Naive thymus-derived CD4-positive, alpha-beta T cell (primary cell): ENCODE measurements at regions not wholly inside any gene's neighbourhood (a gene's known extent, or its start where the extent isn't known, plus 50 kb on each side); places are given as distances from the start of the nearest gene placed in this dataset.
A peak's percentile ranks its signal among the peaks of the same experiment; 100 is the strongest.

ENCODE experiments used
- ATAC-seq: fragments of 150-1000 bp; cut with Tn5 transposase; 2 replicates; pipeline ENCODE4 v1.10.0; 2021; ENCODE audit warnings: mild to moderate bottlenecking, moderate library complexity
- CTCF ChIA-PET: fragments of 350-600 bp; sonication (Branson Sonifier 250); formaldehyde crosslinking; loops from one replicate; lab custom pipeline; 2021; ENCODE audit warnings: antibody characterized with exemption; lab: Charles Lee
- POLR2A ChIA-PET: fragments of 350-600 bp; sonication (Branson Sonifier 250); formaldehyde crosslinking; loops from one replicate; lab custom pipeline; 2021; ENCODE audit warnings: antibody characterized with exemption, inconsistent platforms; lab: Charles Lee
- DNase-seq, 9 donors: peaks; one replicate each; pipeline versions ENCODE4 v3.0.0 to v3.0.0-alpha.2; 2020 to 2022; ENCODE audit warnings: mixed read lengths in 1 of 9
- H3K27ac ChIP-seq: one replicate; pipeline ENCODE4 v1.7.0; 2013; ENCODE audit warnings: mild to moderate bottlenecking, low read depth, low read length, moderate library complexity
- H3K27me3 ChIP-seq, 2 donors: one replicate each; pipeline ENCODE4 v1.7.0; 2013; ENCODE audit warnings: low read length in 2 of 2, mild to moderate bottlenecking in 2 of 2, moderate library complexity in 2 of 2; ENCODE audit not compliant: control insufficient read depth in 2 of 2, insufficient read depth in 2 of 2
- H3K36me3 ChIP-seq, 3 experiments: 1 replicate in 2 of 3; 2 replicates in 1 of 3; pipeline ENCODE4 v1.7.0; 2013; ENCODE audit warnings: low read length in 3 of 3, mild to moderate bottlenecking in 3 of 3, moderate library complexity in 1 of 3; ENCODE audit not compliant: insufficient read depth in 3 of 3, control insufficient read depth in 2 of 3
- H3K4me1 ChIP-seq, 2 donors: one replicate each; pipeline ENCODE4 v1.7.0; 2013; ENCODE audit warnings: low read length in 2 of 2, mild to moderate bottlenecking in 2 of 2, moderate library complexity in 1 of 2; ENCODE audit not compliant: control insufficient read depth in 2 of 2, insufficient read depth in 2 of 2
- H3K4me3 ChIP-seq: 2 replicates; pipeline ENCODE4 v1.7.0; 2013; ENCODE audit warnings: mild to moderate bottlenecking, low read length
- H3K9me3 ChIP-seq, 3 experiments: 1 replicate in 2 of 3; 2 replicates in 1 of 3; pipeline ENCODE4 v1.7.0; 2013; ENCODE audit warnings: low read length in 3 of 3; ENCODE audit not compliant: control insufficient read depth in 2 of 3
- H3K27ac Mint-ChIP-seq, 9 donors: one replicate each; pipeline ENCODE4 v1.8.0; 2020 to 2022; ENCODE audit warnings: mixed read lengths in 9 of 9, mild to moderate bottlenecking in 8 of 9, moderate library complexity in 5 of 9, inconsistent platforms in 2 of 9
- H3K27me3 Mint-ChIP-seq, 5 donors: one replicate each; pipeline ENCODE4 v1.8.0; 2021 to 2022; ENCODE audit warnings: mixed read lengths in 5 of 5, mild to moderate bottlenecking in 1 of 5
- H3K36me3 Mint-ChIP-seq, 5 donors: one replicate each; pipeline ENCODE4 v1.8.0; 2020 to 2022; ENCODE audit warnings: mixed read lengths in 5 of 5, mild to moderate bottlenecking in 3 of 5, inconsistent platforms in 1 of 5
- H3K4me1 Mint-ChIP-seq, 7 donors: one replicate each; pipeline ENCODE4 v1.8.0; 2020 to 2022; ENCODE audit warnings: mixed read lengths in 7 of 7, mild to moderate bottlenecking in 3 of 7, inconsistent platforms in 1 of 7
- H3K4me3 Mint-ChIP-seq, 10 donors: one replicate each; pipeline ENCODE4 v1.8.0; 2020 to 2022; ENCODE audit warnings: mild to moderate bottlenecking in 10 of 10, mixed read lengths in 10 of 10, moderate library complexity in 6 of 10, inconsistent platforms in 2 of 10
- H3K9me3 Mint-ChIP-seq, 11 donors: one replicate each; pipeline ENCODE4 v1.8.0; 2020 to 2022; ENCODE audit warnings: mixed read lengths in 11 of 11, mild to moderate bottlenecking in 4 of 11, inconsistent platforms in 1 of 11, moderate library complexity in 1 of 11
- intact Hi-C, 2 donors: fragments of 100-400 bp; cut with micrococcal nuclease; formaldehyde crosslinking; loops; one replicate each; pipeline ENCODE4 v1.15.1; 2023

DNA sequence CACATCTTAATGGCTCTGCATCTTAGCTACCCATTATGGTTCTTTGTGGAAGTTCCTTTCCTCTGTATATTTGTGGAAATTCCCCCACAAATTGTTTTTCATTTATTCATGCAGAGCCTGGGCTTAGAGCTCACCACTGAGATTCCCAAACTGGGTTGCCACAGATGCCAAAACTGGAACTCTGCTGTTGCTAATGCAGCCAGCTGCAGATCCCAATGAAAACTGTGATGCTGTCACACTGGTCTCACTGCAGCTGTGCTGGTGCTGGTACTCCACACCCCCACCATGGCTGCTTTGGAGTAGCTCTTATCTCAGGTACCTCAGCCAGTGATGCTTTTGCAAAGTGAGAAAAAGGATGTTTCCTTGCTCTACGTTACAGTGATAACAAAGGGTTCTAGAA, 87.7 kb downstream of the DCK start:
- Histone ChIP-seq H3K27ac (no peak overlapping the region), H3K27me3 (no peaks in the 10 kb centered on the region), H3K4me3 (no peak overlapping the region), H3K4me1 (no peaks in the 10 kb centered on the region), H3K9me3 (no peaks in the 10 kb centered on the region), H3K36me3 (no peaks in the 10 kb centered on the region)
- CTCF ChIA-PET: no interaction called here
- H3K4me1 Mint-ChIP-seq: no peaks in the 10 kb centered on the region
- DNase-seq (no peak), ATAC-seq (no peak)
- H3K27ac Mint-ChIP-seq: no peak overlapping the region
- intact Hi-C loops: no loop called here
- peaks cover 0 to 10% (median 2%) of the 10 kb centered on the region in 5 donors for H3K27me3 Mint-ChIP-seq
- no peak overlapping the region for H3K4me3 Mint-ChIP-seq
- H3K9me3 Mint-ChIP-seq: peaks cover 0 to 6% (median 0%) of the 10 kb centered on the region in 11 donors
- POLR2A ChIA-PET: no interaction called here
- H3K36me3 Mint-ChIP-seq: no peaks in the 10 kb centered on the region

DNA sequence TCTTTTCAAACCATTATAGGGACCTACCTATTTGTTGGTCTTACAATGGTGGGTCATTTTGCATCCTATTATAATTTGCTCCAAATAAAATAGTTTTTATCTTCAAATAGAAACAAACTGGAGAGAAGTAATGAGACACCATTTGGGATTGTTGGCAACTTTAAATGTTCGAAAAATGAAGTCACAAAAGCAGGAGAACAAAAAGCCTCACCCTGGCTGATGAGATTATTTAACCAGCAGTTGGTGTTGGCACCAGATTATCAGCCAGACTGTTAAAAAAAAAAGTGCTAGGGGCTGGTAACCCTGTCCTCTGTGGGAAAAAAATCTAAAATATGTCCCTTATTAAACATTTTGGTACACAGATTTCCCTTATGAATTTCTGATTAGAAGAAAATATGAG, 100.3 kb downstream of the DCK start:
- H3K36me3 ChIP-seq: no peaks in the 10 kb centered on the region
- Mint-ChIP-seq H3K36me3 (peaks cover 3 to 16% (median 5%) of the 10 kb centered on the region in 5 donors), H3K9me3 (peaks cover 0 to 25% (median 8%) of the 10 kb centered on the region in 11 donors), H3K4me1 (peaks cover 9 to 21% (median 14%) of the 10 kb centered on the region in 7 donors), H3K4me3 (no peak overlapping the region), H3K27ac (no peak overlapping the region), H3K27me3 (peaks cover 0 to 35% (median 15%) of the 10 kb centered on the region in 5 donors)
- ATAC-seq: no peak
- CTCF ChIA-PET: no interaction called here
- DNase-seq: no peak
- H3K27me3 ChIP-seq: no peaks in the 10 kb centered on the region
- POLR2A ChIA-PET: no interaction called here
- H3K4me1 ChIP-seq: peaks cover 0 to 13% of the 10 kb centered on the region in 2 donors
- intact Hi-C loops: no loop called here
- H3K27ac ChIP-seq: no peak overlapping the region
- no peaks in the 10 kb centered on the region for H3K9me3 ChIP-seq
- no peak overlapping the region for H3K4me3 ChIP-seq

DNA sequence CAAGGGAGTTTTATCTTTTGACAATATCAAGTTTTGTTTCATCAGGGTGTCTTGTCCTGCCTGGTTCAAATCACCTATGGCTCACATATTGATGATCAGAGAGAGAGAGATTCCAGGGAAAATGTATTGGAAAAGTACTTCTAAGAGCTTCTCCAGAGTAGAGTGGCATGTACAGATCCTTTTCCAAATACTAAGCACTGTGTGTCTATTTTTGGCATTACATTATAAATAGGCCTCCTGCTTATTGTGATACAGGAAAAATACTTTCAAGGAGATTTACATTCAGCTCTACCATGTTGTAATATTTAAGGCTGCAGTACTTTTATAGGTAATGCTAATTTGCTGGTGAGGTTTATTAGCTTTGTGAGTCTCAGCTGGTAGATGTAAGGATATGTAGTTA, 100.8 kb downstream of the DCK start:
- peaks cover 0 to 23% (median 5%) of the 10 kb centered on the region in 11 donors for H3K9me3 Mint-ChIP-seq
- intact Hi-C loops: no loop called here
- H3K4me1 Mint-ChIP-seq: peaks cover 9 to 21% (median 14%) of the 10 kb centered on the region in 7 donors
- ChIA-PET CTCF (no interaction called here), POLR2A (no interaction called here)
- H3K36me3 Mint-ChIP-seq: peaks cover 3 to 11% (median 5%) of the 10 kb centered on the region in 5 donors
- no peak for DNase-seq
- H3K27me3 Mint-ChIP-seq: peaks cover 3 to 35% (median 14%) of the 10 kb centered on the region in 5 donors
- ATAC-seq: no peak
- H3K4me1 ChIP-seq: peaks cover 0 to 13% of the 10 kb centered on the region in 2 donors
- H3K27me3 ChIP-seq: no peaks in the 10 kb centered on the region
- H3K4me3 Mint-ChIP-seq: peak overlapping the region in 1 of 10 donors; percentile 10
- H3K36me3 ChIP-seq: no peaks in the 10 kb centered on the region
- H3K27ac ChIP-seq: no peak overlapping the region
- H3K27ac Mint-ChIP-seq: no peak overlapping the region
- H3K9me3 ChIP-seq: no peaks in the 10 kb centered on the region
- H3K4me3 ChIP-seq: no peak overlapping the region

DNA sequence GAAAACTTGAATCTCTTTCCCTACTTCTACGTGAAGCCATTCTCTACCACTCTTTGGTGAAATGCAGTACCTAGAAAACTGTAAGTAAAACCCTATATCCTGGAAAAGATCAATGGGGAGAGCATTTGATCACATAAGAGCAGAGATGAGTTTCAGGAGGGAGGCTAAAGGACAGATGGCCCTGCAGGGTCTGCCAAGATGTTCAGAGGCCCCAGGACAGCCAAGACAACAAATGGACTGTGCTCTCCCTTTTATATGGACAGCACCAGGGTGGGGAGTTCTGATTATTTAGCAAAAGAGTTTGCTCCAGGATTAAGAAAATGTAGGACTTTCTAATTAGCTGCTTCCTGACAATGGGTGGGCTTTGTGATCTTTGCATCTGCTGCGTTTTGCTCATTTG, 101.7 kb downstream of the DCK start:
- Histone ChIP-seq H3K9me3 (no peaks in the 10 kb centered on the region), H3K4me1 (peaks cover 0 to 13% of the 10 kb centered on the region in 2 donors), H3K4me3 (no peak overlapping the region), H3K36me3 (no peaks in the 10 kb centered on the region), H3K27me3 (no peaks in the 10 kb centered on the region), H3K27ac (no peak overlapping the region)
- ATAC-seq: no peak
- Mint-ChIP-seq H3K27ac (no peak overlapping the region), H3K9me3 (peaks cover 0 to 22% (median 5%) of the 10 kb centered on the region in 11 donors), H3K4me1 (peaks cover 9 to 21% (median 14%) of the 10 kb centered on the region in 7 donors), H3K27me3 (peaks cover 5 to 36% (median 20%) of the 10 kb centered on the region in 5 donors), H3K4me3 (peak overlapping the region in 4 of 10 donors; percentile 50 to 70 (median 65)), H3K36me3 (peaks cover 3 to 11% (median 5%) of the 10 kb centered on the region in 5 donors)
- intact Hi-C loops: no loop called here
- ChIA-PET POLR2A (no interaction called here), CTCF (no interaction called here)
- no peak for DNase-seq

DNA sequence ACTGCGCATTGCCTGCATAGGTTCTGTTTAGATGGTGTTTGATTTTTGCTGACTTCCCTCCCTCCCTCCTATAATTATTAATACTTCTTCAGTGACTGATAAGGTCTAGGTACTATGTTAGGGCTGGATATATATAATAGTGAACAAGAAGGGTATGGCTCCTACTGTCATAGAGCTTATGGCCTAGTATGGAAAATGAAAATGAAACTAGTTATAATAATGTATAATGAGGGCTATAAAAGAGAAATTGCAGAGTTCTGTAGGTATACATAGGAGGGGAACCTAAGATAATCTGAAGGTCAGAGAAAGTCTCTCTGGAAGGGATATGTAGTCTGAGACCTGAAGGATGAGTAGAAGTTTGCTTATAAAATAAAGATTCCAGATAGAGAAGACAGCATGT, 102.1 kb downstream of the DCK start:
- H3K4me3 ChIP-seq: no peak overlapping the region
- no peak for DNase-seq
- H3K36me3 ChIP-seq: no peaks in the 10 kb centered on the region
- ChIA-PET POLR2A (no interaction called here), CTCF (no interaction called here)
- Mint-ChIP-seq H3K36me3 (peaks cover 2 to 12% (median 5%) of the 10 kb centered on the region in 5 donors), H3K9me3 (peaks cover 0 to 19% (median 4%) of the 10 kb centered on the region in 11 donors), H3K4me1 (peaks cover 9 to 21% (median 14%) of the 10 kb centered on the region in 7 donors), H3K4me3 (peak overlapping the region in 9 of 10 donors; percentile 4 to 77 (median 62)), H3K27me3 (peaks cover 5 to 36% (median 24%) of the 10 kb centered on the region in 5 donors), H3K27ac (peak overlapping the region in 6 of 9 donors; percentile 6 to 58 (median 32))
- intact Hi-C loops: no loop called here
- no peaks in the 10 kb centered on the region for H3K9me3 ChIP-seq
- H3K27ac ChIP-seq: no peak overlapping the region
- peaks cover 0 to 13% of the 10 kb centered on the region in 2 donors for H3K4me1 ChIP-seq
- no peaks in the 10 kb centered on the region for H3K27me3 ChIP-seq
- ATAC-seq: peak; percentile 59

DNA sequence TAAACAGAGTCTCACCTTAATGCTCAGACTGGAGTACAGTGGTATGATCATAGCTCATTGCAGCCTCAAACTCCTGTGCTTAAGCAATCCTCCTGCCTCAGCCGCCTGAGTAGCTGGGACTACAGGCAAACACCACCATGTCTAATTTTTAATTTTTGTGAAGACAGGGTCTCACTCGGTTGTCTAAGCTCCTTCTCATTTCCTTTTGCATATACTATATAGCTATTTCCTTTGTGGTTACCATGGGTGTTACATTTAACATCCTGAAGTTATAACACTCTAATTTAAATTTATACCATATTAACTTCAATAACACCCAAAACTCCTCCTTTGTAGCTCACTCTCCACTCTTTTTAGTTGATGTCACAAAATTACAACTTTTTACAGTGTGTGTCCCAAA, 114.3 kb downstream of the DCK start:
- Mint-ChIP-seq H3K27ac (peak overlapping the region in 5 of 9 donors; percentile 28 to 70 (median 46)), H3K4me3 (peak overlapping the region in 6 of 10 donors; percentile 12 to 71 (median 28)), H3K36me3 (no peaks in the 10 kb centered on the region), H3K4me1 (peaks cover 6 to 37% (median 33%) of the 10 kb centered on the region in 7 donors), H3K9me3 (peaks cover 0 to 5% (median 0%) of the 10 kb centered on the region in 11 donors), H3K27me3 (no peaks in the 10 kb centered on the region)
- Histone ChIP-seq H3K9me3 (no peaks in the 10 kb centered on the region), H3K4me3 (no peak overlapping the region), H3K4me1 (peaks cover 6 to 46% of the 10 kb centered on the region in 2 donors), H3K36me3 (no peaks in the 10 kb centered on the region), H3K27me3 (no peaks in the 10 kb centered on the region), H3K27ac (no peak overlapping the region)
- POLR2A ChIA-PET: no interaction called here
- ATAC-seq (peak; percentile 76), DNase-seq (no peak)
- intact Hi-C loops: no loop called here
- CTCF ChIA-PET: no interaction called here

DNA sequence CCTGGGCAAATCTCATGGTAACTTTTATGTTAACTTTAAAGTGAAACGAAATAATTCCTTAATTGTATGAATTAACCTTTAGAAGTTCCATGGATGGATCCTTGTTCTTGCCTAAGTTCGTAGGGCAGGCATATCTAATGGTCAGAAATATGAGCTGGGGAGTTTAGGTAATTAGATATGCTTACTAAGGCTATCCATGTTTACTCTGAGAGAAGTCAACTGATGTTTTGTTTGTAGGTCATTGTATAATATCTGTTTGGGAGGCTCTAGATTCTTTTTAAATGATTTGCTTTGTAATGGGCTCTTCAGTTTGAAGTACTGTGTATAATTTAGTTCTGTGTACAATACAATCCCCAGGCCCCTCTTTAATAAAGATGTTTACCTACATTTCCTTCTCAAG, 117.0 kb downstream of the DCK start:
- Mint-ChIP-seq H3K27ac (peak overlapping the region in 1 of 9 donors; percentile 28), H3K4me3 (no peak overlapping the region), H3K4me1 (peaks cover 6 to 37% (median 33%) of the 10 kb centered on the region in 7 donors), H3K36me3 (no peaks in the 10 kb centered on the region), H3K27me3 (no peaks in the 10 kb centered on the region), H3K9me3 (peaks cover 0 to 3% (median 0%) of the 10 kb centered on the region in 11 donors)
- Histone ChIP-seq H3K4me1 (peaks cover 6 to 46% of the 10 kb centered on the region in 2 donors), H3K36me3 (no peaks in the 10 kb centered on the region), H3K4me3 (no peak overlapping the region), H3K27me3 (no peaks in the 10 kb centered on the region), H3K9me3 (no peaks in the 10 kb centered on the region), H3K27ac (no peak overlapping the region)
- ATAC-seq (no peak), DNase-seq (no peak)
- POLR2A ChIA-PET: no interaction called here
- intact Hi-C loops: no loop called here
- CTCF ChIA-PET: no interaction called here
